K562 (cell line): ENCODE measurements at regions not wholly inside any gene's neighbourhood (a gene's known extent, or its start where the extent isn't known, plus 50 kb on each side); places are given as distances from the start of the nearest gene placed in this dataset.

Experiments used
- ARNT ChIP-seq, 2 experiments: fragments of 450-650 bp; IDR thresholded peaks; 2 replicates each; pipeline ENCODE4 v1.6.1; 2016; ENCODE audit warnings: mild to moderate bottlenecking in 1 of 2
- CBX3 ChIP-seq, 2 experiments: IDR thresholded peaks; 1 replicate in 1 of 2; 2 replicates in 1 of 2; pipeline ENCODE4 v1.6.1; 2012; ENCODE audit warnings: inconsistent platforms in 2 of 2, low read length in 2 of 2, borderline replicate concordance in 1 of 2, control low read depth in 1 of 2
- CCNT2 ChIP-seq: IDR thresholded peaks from 2 replicates; pipeline ENCODE4 v1.6.1; 2011; ENCODE audit warnings: borderline replicate concordance, low read depth, mild to moderate bottlenecking, moderate library complexity, mixed read lengths, low read length; ENCODE audit not compliant: insufficient read length; ENCODE audit errors: extremely low read depth
- CREB1 ChIP-seq, 2 experiments: sonication (generic) in 1 of 2; formaldehyde crosslinking in 1 of 2; IDR thresholded peaks; 2 replicates each; pipeline versions ENCODE4 v1.6.1 to v1.8.0; 2012 to 2022; ENCODE audit warnings: inconsistent platforms in 1 of 2, mild to moderate bottlenecking in 1 of 2, missing genetic modification reagents in 1 of 2, moderate library complexity in 1 of 2
- HDAC1 ChIP-seq, 2 experiments: fragments of 450-650 bp; IDR thresholded peaks; 2 replicates each; pipeline ENCODE4 v1.6.1; 2016 to 2017; ENCODE audit warnings: inconsistent platforms in 1 of 2, mild to moderate bottlenecking in 1 of 2, moderate library complexity in 1 of 2
- KHSRP ChIP-seq: fragments of 450-650 bp; IDR thresholded peaks from 2 replicates; pipeline ENCODE4 v1.6.1; 2017
- L3MBTL2 ChIP-seq: fragments of 450-650 bp; IDR thresholded peaks from 2 replicates; pipeline ENCODE4 v1.6.1; 2016; ENCODE audit warnings: mild to moderate bottlenecking, moderate library complexity
- MEF2A ChIP-seq: IDR thresholded peaks from 2 replicates; pipeline ENCODE4 v1.6.1; 2011; ENCODE audit warnings: low read depth, mild to moderate bottlenecking, low read length, moderate library complexity; ENCODE audit not compliant: control insufficient read depth
- NCOA1 ChIP-seq: fragments of 450-650 bp; IDR thresholded peaks from 2 replicates; pipeline ENCODE4 v1.6.1; 2016; ENCODE audit warnings: low read depth
- NKRF ChIP-seq: fragments of 450-650 bp; IDR thresholded peaks from 2 replicates; pipeline ENCODE4 v1.6.1; 2016; ENCODE audit warnings: borderline replicate concordance
- RUNX1 ChIP-seq: sonication (generic); IDR thresholded peaks from 2 replicates; pipeline ENCODE4 v1.6.1; 2016; ENCODE audit warnings: antibody characterized with exemption, low read depth
- SIN3A ChIP-seq, 2 experiments: fragments of 150-350 bp in 1 of 2; IDR thresholded peaks; 2 replicates each; pipeline ENCODE4 v1.6.1; 2011 to 2016; ENCODE audit warnings: borderline replicate concordance in 2 of 2, low read depth in 2 of 2, low read length in 2 of 2, mild to moderate bottlenecking in 2 of 2, moderate library complexity in 2 of 2; ENCODE audit not compliant: control insufficient read depth in 1 of 2
- SIRT6 ChIP-seq: IDR thresholded peaks from one replicate; pipeline ENCODE4 v1.6.1; 2012; ENCODE audit warnings: low read depth, mild to moderate bottlenecking, control low read depth, inconsistent platforms, low read length, moderate library complexity
- ZNF644 ChIP-seq: fragments of 200-800 bp; sonication (Bioruptor generic); IDR thresholded peaks from 2 replicates; pipeline ENCODE4 v1.6.1; 2016; ENCODE audit warnings: low read depth, missing genetic modification characterization, missing compliant biosample characterization
- TF ChIP-seq, protein P1 (sequence below), 2 experiments: IDR thresholded peaks; 2 replicates each; pipeline ENCODE4 v1.6.1; 2012; ENCODE audit warnings: improper control_type of control experiment in 2 of 2, low read depth in 2 of 2, low read length in 2 of 2, borderline replicate concordance in 1 of 2
- TF ChIP-seq, protein P2 (sequence below): sonication (generic); formaldehyde crosslinking; IDR thresholded peaks from 2 replicates; pipeline ENCODE4 v1.9.0; 2022; ENCODE audit warnings: mild to moderate bottlenecking, missing genetic modification reagents
- TF ChIP-seq, protein P3 (sequence below): IDR thresholded peaks from 2 replicates; pipeline ENCODE4 v1.6.1; 2012; ENCODE audit warnings: low read depth, low read length, improper control_type of control experiment, borderline replicate concordance
- TF ChIP-seq, protein P4 (sequence below), 2 experiments: fragments of 200-800 bp in 1 of 2; sonication (Bioruptor generic) in 1 of 2; sonication (generic) in 1 of 2; formaldehyde crosslinking in 1 of 2; IDR thresholded peaks in 1 of 2; conservative IDR thresholded peaks in 1 of 2; 2 replicates each; pipeline versions ENCODE4 v1.5.0 to v1.6.1; 2016 to 2020; ENCODE audit warnings: missing compliant biosample characterization in 1 of 2, missing genetic modification characterization in 1 of 2, missing genetic modification reagents in 1 of 2

- TF ChIP-seq NKRF (no peak), SIRT6 (no peak), ARNT (IDR thresholded peaks at IDR 0.05) (peak; percentile 85 to 92), CREB1 (IDR thresholded peaks at IDR 0.05) (0 out of 2 replicates have a peak, but pooled peaks have one; percentile 29), CREB1 (CRISPR knock-in tag; IDR thresholded peaks at IDR 0.05) (peak; percentile 68), L3MBTL2 (peak; percentile 96), ZNF644 (0 out of 2 replicates have a peak, but pooled peaks have one; percentile 48), MEF2A (0 out of 2 replicates have a peak, but pooled peaks have one; percentile 28), NCOA1 (peak; percentile 67; the same call in 1 of the 2 replicates), RUNX1 (0 out of 2 replicates have a peak, but pooled peaks have one; percentile 21), KHSRP (peak; percentile 31; the same call in 1 of the 2 replicates), HDAC1 (IDR thresholded peaks at IDR 0.05) (peak in 1 of 2 experiments; percentile 82; a peak in 2 of 4 replicates), CCNT2 (peak; percentile 55), SIN3A (IDR thresholded peaks at IDR 0.05; ENCODE audit: borderline replicate concordance in 2 of 2, control insufficient read depth in 1 of 2, low read depth in 2 of 2, low read length in 2 of 2) (peak in 1 of 2 experiments; percentile 3; a peak in 1 of 4 replicates), CBX3 (IDR thresholded peaks at IDR 0.05; ENCODE audit: borderline replicate concordance in 1 of 2, low read length in 2 of 2) (peak in 1 of 2 experiments; percentile 58; a peak in 1 of 3 replicates)
- TF ChIP-seq, protein P1, sequence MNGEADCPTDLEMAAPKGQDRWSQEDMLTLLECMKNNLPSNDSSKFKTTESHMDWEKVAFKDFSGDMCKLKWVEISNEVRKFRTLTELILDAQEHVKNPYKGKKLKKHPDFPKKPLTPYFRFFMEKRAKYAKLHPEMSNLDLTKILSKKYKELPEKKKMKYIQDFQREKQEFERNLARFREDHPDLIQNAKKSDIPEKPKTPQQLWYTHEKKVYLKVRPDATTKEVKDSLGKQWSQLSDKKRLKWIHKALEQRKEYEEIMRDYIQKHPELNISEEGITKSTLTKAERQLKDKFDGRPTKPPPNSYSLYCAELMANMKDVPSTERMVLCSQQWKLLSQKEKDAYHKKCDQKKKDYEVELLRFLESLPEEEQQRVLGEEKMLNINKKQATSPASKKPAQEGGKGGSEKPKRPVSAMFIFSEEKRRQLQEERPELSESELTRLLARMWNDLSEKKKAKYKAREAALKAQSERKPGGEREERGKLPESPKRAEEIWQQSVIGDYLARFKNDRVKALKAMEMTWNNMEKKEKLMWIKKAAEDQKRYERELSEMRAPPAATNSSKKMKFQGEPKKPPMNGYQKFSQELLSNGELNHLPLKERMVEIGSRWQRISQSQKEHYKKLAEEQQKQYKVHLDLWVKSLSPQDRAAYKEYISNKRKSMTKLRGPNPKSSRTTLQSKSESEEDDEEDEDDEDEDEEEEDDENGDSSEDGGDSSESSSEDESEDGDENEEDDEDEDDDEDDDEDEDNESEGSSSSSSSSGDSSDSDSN (IDR thresholded peaks at IDR 0.05; ENCODE audit: borderline replicate concordance in 1 of 2, low read depth in 2 of 2, low read length in 2 of 2), result no peak
- TF ChIP-seq, protein P2, sequence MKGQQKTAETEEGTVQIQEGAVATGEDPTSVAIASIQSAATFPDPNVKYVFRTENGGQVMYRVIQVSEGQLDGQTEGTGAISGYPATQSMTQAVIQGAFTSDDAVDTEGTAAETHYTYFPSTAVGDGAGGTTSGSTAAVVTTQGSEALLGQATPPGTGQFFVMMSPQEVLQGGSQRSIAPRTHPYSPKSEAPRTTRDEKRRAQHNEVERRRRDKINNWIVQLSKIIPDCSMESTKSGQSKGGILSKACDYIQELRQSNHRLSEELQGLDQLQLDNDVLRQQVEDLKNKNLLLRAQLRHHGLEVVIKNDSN, result no peak
- TF ChIP-seq, protein P3, sequence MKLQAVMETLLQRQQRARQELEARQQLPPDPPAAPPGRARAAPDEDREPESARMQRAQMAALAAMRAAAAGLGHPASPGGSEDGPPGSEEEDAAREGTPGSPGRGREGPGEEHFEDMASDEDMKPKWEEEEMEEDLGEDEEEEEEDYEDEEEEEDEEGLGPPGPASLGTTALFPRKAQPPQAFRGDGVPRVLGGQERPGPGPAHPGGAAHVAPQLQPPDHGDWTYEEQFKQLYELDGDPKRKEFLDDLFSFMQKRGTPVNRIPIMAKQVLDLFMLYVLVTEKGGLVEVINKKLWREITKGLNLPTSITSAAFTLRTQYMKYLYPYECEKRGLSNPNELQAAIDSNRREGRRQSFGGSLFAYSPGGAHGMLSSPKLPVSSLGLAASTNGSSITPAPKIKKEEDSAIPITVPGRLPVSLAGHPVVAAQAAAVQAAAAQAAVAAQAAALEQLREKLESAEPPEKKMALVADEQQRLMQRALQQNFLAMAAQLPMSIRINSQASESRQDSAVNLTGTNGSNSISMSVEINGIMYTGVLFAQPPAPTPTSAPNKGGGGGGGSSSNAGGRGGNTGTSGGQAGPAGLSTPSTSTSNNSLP, result peak; percentile 83
- TF ChIP-seq, protein P4, sequence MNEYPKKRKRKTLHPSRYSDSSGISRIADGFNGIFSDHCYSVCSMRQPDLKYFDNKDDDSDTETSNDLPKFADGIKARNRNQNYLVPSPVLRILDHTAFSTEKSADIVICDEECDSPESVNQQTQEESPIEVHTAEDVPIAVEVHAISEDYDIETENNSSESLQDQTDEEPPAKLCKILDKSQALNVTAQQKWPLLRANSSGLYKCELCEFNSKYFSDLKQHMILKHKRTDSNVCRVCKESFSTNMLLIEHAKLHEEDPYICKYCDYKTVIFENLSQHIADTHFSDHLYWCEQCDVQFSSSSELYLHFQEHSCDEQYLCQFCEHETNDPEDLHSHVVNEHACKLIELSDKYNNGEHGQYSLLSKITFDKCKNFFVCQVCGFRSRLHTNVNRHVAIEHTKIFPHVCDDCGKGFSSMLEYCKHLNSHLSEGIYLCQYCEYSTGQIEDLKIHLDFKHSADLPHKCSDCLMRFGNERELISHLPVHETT (CRISPR knock-in tag; conservative IDR thresholded peaks at IDR 0.05 in 1 of 2, IDR thresholded peaks at IDR 0.05 in 1 of 2), result no peak
Measured at GRCh38 chr13:28574617-28575142, 79.8 kb upstream of the FLT1 start (continued).
